ENCODE measurements at regions not wholly inside any gene's neighbourhood (a gene's known extent, or its start where the extent isn't known, plus 50 kb on each side); places are given as distances from the start of the nearest gene placed in this dataset.

DNA sequence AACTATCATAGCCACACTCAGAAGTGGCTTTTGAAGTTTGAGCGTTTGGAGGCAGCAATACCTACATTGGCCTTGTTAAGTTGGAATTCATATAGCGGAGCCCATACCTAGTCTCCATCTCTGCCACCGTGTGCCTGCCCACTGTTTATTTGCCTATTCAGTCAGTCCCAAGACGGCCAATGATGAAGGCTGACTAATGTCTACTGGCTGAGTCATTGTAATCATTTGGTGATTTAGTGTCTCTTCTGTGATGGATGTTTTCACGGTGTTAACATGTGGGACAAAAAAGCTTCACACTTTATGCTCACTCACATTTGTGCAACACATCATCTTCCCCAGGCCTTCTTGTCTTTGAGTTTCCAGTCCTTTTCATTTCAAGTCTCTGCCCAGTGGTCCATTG lies 92.6 kb upstream of the PBX1 start:
- no peak for DNase-seq

DNA sequence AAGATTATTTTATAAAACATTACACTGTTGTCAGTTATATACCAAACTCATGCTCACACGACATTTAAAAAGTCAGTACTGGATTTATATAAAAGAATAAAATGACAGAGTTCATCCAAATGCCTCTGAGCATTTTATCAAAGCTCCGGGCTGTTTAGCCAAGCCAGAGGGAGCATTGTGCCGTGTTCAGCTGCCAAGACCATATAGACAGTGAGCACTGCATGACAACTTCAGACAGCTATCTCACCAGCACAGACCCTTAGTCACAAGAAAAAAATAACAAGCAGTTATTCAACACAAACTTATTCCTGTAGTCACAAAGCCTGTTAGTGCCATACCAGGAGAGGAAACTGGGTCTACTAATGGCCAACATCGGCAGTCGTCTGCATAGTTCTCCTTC lies 88.0 kb upstream of the PBX1 start:
- no peak for DNase-seq

DNA sequence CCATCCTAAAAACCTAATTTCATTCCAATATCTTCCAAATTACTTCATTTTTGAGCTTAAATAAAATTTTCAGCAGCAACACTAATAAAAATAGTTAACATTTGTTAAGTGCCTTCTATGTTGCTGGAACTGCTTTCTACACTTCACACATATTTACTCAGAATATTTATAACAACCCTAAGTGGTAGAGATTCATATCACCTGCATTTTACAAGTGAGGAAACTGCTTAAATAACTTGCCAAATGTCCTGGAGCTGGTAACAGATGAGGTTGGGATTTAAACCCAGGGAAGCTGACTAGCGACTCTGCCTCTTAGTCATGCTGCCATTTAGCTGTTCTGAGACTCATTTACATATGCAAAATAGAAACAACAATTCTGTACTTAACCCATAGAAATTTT lies 86.1 kb upstream of the PBX1 start:
- no peak for DNase-seq

DNA sequence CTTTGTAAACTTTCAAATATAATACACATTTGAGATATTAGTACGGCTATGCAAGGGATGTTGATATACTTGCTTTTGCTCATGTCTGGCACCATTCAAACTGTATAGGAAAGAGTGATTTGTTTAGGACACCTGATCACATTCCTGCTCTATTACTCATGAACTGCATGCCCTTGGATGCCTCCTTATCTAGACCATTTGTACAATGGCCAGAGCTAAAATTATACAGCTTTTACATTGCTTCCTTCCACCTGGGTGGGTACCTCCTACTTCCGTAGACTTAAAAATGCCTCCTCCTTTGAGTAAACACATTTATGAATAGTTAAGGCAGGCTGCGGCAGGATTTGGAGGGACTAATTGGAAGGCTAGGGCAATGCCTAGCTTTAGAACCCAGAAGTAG lies 85.4 kb upstream of the PBX1 start:
- DNase-seq = no peak

DNA sequence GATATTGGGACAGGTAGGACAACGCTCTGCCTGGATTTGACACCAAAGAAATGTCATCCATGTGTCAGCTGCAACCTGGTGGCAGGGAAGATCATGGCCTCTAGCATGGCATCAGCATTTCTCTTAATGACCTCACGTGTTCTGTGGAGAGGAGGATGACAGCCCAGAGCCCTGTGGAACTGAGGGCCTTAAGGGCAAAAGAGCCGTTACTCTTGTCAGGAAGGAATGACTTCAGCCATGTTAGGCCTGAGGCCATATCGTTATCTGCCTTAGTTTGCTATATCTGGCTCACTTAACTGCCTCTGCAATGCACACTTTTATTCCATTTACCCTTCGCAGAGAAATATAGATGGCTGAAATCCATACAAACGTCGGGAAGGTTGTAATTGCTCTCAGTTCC lies 83.2 kb upstream of the PBX1 start:
- DNase-seq = no peak

GRCh38 chr1:164477343-164477742 lies 81.6 kb upstream of the PBX1 start:
- no peak for DNase-seq

GRCh38 chr1:164479242-164479641 lies 79.7 kb upstream of the PBX1 start:
- DNase-seq = no peak

DNA sequence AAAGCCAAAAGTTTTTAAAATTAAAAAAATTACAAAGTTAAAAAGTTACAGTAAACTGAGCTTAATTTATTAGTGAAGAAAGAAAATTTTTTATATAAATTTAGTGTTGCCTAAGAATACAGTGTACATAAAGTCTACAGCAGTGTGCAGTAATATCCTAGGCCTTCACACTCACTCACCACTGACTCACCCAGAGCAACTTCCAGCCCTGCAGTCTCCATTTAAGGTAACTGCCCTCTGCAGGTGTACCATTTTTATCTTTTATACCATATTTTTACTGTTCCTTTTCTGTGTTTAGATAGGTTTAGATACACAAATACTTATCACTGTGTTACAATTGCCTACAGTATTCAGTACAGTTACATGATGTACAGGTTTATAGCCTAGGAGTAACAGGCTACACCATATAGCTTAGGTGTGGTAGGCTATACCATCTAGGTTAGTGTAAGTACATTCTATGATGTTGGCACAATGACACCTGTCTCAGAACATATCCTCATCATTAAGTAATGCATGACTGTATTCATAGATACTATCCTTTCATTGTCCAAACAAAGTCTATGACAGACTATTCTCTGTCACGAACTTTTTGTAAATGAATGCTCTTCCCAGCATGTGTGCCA lies 78.6 kb upstream of the PBX1 start:
- DNase-seq = no peak

GRCh38 chr1:164495905-164496304 lies 63.1 kb upstream of the PBX1 start:
- DNase-seq = no peak

DNA sequence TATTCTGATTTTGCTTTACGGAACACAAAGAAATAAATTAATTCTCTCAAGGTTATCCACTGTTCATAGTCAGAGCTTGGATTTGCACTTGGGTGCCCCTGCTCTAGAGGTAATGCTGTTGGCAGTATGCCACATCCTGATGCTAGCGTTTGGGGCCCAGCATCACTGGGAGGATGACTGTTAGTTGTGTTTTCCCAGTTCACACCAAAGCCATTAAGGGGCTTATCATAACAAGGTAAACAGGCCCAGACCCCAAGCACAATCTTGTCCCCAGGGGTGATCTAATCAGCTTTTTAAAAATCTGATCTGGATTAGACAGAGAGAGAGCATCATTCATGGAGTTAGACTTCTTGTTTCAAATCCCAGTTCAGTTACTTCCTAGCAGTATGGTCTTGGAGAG lies 60.2 kb upstream of the PBX1 start:
- no peak for DNase-seq

DNA sequence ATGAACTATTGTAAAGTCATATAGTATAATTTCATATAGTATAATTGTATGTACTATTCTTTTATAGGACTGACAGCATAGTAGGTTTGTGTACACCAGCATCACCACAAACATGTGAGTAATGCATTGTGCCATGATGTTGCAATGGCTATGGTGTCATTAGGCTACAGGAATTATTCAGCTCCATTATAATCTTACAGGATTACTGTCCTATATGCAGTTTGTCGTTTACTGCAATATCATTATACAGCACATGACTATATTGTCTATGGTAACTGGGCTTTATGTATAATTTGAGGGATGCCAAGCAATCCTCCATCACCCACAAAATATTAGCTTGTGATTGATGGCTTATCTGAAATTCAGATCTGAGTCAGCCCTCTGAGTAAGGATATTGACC lies 54.2 kb upstream of the PBX1 start:
- DNase-seq = no peak

Measured in CD4-positive, alpha-beta T cell treated with Interleukin-12 subunit alpha and Interleukin-12 subunit beta, for 1 hour (primary cell).